GM03348 (cell line): ENCODE measurements at regions not wholly inside any gene's neighbourhood (a gene's known extent, or its start where the extent isn't known, plus 50 kb on each side); places are given as distances from the start of the nearest gene placed in this dataset.
"Not testable (repeated sequence)": the region's sequence is repeated elsewhere in the genome, so short reads cannot be mapped to it uniquely, and the experiment has no call there.

Experiments used
- DNase-seq: peaks from one replicate; pipeline ENCODE4 v3.0.0; 2012; ENCODE audit warnings: low spot score

DNA sequence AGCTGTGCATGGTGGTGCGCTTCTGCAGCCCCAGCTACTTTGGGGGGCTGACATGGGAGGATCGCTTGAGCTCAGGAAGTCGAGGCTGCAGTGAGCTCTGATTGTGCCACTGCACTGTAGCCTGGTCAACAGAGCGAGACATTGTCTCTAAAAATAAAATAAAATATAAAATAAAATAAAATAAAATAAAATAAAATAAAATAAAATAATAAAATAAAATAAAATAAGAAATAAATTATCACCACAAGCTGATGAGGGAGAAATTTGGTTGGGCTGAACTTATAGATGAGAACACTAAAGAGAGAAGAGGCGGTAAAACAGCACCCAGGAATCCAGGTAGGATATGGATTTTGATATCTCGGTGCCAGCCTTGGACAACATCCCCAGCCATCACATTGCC lies 933.7 kb downstream of the NLGN4X start:
- no peak for DNase-seq

DNA sequence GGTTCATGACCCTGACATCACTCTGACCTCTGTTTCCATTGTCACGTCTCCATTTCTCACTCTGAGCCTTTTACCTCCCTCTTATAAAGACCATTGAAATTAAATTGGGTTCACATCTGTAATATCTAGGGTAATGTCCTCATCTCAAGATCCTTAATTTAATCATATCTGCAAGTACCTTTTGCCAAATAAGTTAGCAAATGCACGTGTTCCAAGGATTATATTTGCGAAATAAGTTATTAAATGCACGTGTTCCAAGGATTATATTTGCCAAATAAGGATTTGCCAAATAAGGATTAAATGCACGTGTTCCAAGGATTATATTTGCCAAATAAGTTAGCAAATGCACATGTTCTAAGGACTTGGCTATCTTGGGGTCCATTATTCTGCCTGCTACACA lies 938.0 kb downstream of the NLGN4X start:
- DNase-seq, result no peak

DNA sequence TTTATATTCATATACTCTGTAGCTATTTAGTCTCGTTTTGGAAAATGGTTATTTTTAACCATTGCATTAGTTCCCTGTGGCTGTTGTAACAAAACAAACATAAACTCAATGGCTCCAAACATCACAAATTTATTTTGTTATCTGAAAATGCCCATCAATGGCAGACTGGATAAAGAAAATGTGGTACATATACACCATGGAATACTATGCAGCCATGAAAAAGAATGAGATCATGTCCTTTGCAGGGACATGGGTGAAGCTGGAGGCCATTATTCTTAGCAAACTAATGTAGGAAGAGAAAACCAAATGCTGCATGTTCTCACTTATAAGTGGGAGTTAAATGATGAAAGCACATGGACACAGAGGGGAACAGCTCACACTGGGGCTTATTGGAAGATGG lies 938.7 kb downstream of the NLGN4X start:
- not testable (repeated sequence) for DNase-seq

DNA sequence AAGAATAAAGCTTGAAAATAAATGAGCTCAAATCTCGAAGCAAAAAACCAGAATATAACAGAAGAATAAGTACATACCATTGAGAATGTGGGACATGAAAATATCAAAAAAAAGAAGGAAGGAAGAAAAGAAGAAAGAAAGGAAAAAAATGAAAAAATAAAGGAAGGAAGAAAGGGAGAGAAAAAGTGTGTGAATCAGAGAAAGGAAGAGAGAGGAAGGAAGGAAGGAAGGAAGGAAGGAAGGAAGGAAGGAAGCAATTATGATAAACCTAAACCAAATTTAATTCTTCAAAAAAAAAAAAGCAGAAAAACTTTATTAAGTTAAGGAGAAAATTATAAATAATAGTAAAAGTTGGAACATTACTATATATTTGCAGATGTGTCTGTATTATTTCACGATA lies 949.8 kb downstream of the NLGN4X start:
- no peak for DNase-seq

DNA sequence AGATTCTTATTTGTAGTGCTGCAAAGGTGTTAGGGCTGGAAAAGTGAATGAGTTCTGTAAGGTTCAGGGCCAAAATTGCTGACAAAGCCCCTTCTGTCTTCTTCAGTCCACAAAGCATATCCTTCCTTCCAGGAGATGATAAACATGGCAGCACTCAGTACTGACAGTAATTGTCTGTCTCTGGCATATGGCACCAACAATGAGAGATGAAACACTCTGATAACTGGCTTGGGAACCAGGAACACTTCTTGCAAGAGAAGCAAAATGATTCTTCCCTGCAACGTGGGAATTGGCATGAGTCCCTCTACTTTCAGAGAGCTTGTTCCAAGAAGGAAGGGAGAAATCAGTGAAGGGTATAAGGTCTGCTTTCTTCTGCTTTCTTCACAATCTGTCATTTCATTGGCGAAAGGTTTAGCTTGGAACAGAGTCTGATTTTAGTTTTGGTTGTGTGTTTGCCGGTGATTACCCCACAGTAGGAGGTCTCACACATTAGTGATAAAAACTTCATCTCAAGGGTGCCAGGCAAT lies 963.3 kb downstream of the NLGN4X start:
- no peak for DNase-seq

DNA sequence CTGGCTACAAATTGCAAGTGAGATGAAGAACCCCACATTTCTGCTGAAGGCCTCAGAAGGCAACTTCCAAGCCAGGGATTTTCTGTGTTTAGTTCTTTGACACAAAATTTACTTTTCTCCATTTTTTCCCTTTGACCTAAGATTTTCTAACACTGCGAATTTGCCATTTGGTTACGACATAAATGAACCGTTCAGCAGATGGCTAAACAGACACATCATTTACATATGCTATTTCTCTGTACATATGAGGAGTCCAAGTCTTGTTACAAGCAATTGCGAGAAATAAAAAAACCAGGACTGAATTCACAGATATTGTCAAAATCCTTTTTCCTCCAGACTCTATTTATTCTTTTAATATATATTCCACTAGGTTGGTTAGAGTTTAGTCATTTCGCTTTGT lies 978.6 kb downstream of the NLGN4X start:
- DNase-seq, result no peak

DNA sequence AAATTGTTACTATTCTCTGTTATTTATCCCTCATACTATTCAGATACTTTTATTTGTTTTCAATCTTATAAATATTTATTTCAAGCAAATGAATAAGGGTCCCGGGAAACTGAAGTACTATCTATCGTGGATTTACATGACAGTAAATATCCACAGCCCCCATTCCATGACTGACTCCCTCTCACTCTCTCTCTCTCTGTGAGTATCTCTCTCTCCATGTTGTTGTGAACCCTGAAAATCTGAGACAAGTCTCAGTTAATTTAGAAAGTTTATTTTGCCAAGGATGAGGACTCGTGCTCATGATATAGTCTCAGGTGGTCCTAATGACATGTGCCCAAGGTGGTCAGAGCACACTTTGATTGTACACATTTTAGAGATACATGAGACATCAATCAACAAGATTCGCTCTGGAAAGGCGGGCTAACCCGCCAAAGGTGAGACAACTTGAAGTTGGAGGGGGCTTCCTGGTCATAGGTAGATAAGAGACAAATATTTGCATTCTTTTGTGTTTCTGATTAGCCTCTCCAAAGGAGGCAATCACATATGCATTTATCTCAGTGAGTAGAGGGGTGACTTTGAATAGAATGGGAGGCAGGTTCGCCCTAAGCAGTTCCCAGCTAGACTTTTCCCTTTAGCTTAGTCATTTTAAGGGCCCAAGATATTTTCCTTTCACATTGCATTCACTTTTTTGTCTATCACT lies 986.4 kb downstream of the NLGN4X start:
- no peak for DNase-seq

DNA sequence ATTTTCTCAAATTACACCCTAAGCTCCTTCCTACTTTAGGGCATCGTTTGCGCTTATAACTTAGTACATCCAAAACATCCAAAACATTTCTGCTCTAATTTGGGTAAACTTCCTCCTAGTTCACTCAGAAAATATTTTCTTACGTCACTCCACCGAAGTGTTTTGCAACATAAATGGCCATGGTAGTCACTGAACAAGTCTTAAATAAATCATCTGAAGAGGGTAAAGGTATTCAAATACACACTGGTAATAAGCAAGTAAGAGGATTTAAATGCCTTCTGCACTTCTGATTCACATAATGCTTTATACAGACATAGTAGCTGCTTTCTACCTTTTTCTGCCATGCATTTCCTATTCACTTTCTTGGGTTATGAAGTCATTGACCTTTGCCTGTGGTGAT lies 991.9 kb downstream of the NLGN4X start:
- no peak for DNase-seq

DNA sequence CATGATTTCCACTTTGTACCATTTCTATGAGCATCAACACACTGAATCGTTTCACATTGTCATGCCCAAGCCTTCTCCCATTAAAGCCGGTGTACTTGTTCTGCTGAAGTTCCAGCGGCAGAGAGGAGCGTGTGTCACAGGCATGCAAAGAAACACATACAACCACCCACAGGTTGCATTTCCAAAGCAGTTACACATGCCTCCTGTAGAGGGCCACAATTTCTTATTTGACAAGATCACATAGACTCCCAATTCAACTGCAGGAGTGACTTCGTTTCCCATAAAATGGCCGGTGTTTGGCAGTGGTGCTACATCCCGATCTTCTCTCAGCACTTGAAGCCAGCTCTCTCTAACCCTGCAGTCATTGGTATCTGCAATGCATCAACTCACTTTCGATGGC lies 992.6 kb downstream of the NLGN4X start:
- DNase-seq, result no peak

DNA sequence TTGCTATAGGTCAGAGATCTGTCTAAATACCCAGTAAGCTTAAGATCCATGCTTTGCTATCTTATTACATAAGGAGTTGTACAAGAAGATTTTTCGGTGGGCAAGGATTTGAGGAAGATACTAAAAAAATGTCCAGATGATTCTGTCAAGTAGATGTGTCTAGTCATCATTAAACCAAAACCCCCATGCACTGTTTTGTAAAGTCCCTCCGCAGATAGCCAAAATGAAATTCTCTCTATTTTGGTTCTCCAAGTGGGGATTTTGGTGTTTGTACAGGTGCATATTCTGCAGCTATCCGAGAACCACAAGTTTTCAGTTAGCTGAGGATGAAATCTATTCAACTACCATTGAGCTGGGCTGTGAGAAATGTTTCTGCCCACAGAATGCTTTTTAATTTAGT lies 994.8 kb downstream of the NLGN4X start:
- no peak for DNase-seq

DNA sequence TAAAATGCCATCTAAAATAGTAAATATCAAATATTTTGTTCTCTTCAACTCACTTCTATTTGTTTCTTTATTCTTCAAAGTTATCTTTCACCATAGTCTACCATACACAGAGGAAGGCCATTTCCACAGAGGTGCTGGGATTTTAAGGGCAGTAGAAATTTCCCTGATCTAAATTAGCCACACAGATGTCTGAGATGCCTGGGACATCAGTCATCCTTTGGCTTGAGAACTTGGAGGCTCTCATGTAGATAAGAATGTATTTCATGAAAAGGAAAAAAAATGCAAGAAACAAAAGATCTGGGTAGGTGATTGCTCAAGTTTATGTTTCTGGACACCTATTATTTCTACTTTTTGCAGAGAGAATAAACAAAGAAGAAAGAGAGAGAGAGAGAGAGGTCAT lies 1008.2 kb downstream of the NLGN4X start:
- DNase-seq, result no peak

DNA sequence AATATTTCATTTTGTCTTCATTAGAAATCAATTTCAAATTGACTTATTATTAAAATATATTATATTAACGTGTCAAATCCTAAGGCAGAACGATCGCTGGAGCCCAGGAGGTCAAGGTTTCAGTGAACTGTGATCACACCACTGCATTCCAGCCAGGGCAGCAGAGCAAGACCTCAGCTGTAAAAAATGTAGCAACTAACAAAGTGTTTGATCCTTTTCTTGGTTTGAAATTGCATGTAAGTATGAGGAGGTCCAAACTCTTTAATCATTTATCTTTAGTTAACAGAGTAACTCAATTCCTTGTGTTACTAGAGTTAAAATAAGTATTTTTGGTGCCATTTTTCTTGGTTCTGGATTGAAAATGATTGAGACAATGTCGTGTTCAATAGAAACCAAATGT lies 1033.9 kb downstream of the NLGN4X start:
- no peak for DNase-seq

DNA sequence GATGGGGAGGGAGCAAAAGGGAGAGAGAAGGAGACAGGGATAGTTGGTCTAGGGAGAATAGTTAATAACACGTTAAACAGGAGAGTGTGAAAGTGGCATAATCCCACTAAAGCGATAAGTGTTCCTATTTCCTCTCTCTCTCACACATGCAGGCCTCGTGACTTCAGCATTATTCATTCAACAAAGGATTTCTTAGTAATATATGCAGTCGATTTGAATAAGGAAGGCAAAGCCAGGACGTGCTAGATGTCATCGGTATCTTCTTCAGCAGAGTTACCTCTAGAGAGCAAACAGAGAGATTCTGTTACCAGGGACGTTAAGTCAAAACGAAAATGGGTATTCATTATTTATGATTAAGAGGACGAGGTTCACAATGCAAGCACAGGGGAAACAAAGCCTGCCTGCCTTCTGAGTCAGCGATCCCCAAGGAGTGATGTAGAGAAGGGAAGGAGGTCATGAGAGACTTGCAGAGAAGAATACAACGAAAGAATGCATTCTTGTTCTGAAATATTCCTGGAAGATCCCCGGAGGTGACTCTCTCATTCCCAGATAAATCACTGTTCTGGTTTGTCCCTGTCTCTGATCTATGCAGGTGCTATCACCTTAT lies 1048.4 kb downstream of the NLGN4X start:
- DNase-seq, result no peak

DNA sequence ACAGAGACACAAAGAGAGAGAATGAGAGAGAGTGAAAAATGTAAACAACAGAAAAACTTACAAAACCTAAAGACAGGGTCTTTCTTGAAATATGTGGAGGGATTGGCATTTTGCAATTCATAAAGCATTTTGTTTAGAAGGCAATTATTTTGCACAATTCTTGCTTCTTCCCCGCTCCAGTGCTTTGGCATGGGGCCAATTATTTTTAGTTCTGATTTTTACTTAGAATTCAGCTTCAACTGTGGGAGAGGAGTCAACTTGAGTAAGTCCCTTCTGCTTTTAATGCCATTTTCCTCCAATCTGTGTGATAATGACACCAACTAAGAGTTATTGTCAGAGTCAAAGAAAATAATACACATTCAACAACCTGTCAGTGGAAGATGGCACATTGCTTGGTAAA lies 1051.9 kb downstream of the NLGN4X start:
- no peak for DNase-seq

DNA sequence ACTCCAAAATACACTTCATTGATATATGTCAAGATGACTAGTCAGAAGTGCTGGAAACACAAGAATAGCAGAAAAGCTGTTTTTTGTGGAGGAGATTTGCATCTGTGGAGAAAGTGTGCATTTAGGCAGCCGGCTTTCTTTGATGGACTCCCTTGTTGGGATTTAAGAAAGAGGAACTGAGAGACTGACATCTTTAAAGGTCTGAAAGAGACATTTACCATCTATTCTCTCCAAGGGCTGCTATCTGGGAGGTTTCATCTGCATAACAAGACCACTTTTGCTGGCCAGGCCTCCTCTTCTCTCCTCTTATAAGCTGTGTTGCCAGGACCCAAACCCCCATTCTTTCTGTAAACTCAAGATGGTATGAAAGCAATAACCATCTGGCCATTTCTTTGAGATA lies 1065.0 kb downstream of the NLGN4X start:
- no peak for DNase-seq

DNA sequence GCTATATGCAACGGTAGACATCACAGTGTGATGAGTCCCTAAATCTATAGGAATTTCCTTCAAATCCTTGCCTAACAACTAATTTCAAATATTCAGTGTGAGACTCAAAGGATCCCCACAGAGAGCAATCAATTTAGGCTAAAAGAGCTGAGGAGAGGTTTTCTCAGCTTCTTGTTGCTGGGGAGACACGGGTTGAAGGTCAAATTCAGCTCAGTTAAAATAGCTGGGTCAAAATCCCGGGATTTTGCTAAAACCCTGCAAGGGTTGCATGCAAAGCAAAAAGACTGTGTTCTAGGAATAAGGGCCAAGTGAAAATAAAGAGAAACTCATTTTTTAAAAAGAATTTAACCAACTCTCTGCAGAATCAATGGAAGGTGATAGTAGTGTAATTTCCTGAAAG lies 1073.4 kb downstream of the NLGN4X start:
- no peak for DNase-seq

DNA sequence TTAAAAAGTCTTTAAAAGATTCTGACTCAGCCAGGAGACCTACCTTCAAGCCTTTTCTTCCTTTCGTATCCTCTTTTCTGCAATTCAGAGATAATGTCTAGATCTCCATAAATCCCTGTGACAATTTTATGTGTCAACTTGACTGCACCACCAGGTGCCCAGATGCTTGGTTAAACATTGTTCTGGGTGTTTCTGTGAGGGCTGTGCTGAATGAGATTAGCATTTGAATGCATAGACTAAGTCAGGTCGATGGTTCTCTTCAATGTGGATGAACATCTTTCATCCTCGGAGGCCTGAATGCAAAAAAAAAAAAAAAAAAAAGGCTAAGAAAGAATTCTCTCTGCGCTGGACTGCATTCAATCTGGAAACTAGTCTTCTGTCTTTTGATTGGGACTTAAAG lies 1082.7 kb downstream of the NLGN4X start:
- DNase-seq, result no peak

DNA sequence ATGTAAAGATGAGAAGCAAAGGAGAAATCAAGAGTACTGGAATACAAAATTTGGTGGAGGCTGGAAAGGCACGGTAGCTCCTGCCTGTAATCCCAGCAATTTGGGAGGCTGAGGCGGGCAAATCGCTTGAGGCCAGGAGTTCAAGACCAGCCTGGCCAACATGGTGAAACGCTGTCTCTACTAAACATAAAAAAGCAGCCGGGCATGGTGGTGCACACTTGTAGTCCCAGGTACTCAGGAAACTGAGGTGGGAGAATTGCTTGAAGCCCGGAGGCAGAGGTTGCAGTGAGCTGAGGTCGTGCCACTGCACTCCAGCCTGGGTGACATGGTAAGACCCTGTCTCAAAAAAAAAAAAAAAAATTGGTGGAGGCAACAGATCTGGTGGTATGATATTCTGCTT lies 1086.0 kb downstream of the NLGN4X start:
- DNase-seq, result no peak

DNA sequence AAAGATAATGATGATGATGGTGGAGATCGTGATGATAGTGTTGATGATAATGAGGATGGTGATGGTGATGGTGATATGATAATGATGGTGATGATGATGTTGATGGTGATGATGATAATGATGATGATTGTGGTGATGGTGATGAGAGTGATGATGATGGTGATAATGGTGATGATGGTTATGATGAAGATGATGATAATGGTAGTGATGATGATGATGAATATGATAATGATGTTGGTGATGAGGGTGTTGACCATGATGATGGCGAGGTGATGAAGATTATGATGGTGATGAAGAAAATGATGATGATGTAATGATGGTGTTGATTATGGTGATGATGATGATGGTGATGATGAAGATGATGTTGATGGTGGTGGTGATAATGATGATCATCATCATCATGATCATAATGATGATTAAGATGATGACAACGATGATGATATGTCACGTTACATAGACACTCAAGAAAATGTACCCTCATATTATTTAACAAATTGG lies 1106.4 kb downstream of the NLGN4X start:
- DNase-seq, result no peak

DNA sequence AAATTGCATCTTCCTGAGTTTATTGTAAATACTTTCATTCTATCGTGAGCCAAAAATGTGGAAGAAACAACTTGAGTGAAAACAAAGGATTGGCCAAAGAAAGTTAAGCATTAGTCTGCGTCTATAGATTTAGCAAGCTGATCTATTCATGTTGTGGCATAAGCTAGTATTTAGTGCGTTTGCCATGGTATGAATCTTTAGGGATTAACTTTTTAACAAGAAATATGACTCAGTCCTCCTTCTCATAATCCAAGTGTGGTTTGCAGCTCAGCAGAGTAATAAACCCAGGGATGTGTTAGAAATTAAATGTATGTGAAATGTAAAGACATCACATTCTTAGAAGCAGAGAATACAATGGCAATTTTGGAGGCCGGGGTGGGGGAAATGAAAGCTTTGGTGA lies 1110.9 kb downstream of the NLGN4X start:
- DNase-seq, result no peak

DNA sequence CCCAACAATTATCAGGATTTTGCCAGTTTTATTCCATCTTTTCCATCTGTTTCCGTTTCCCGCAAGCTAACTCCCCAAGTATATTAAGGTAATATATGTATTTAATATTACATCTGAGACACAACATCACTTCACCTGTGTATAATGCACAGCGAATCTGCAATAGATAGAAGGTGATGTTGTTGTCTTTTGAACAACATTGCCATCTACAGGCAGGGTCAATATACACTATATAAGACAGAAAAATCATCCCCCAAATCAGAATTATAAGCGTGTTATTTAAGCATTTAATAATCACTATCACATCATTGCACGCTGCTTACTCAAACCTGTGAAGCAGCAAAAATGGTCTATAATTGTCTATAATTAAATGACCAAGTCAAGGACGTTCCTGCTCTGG lies 1115.5 kb downstream of the NLGN4X start:
- DNase-seq, result no peak

DNA sequence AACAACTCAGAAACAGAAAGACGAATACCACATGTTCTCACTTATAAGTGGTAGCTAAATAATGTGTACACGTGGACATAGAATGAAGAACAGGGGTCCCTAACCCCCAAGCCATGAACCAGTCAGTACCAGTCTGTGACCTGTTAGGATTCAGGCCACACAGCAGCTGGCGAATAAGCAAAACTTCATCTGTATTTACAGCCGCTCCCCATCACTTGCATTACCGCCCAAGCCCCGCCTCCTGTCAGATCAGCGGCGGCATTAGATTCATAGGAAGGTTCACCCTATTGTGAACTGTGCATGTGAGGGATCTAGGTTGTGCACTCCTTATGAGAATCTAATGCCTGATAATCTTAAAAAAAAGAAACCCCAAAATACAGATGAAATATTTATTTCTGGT lies 1128.7 kb downstream of the NLGN4X start:
- DNase-seq, result no peak

DNA sequence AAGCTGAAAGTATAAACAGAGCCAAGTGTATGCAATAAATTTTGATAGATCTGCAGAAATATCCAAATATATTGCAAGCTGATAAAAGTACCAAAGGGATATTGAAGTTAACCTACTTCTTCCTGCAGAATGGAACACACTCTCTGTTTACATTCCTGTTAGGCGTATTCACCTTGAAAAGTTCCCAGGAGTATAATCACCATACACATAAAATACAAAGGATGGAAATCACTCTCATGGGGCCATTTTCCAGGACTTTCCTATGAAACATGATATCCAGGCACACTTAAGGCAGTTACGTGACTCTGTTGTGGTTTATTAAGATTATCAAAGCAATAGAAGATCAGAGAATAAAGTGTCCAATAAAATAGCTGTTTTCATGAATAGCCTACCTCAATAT lies 1142.3 kb downstream of the NLGN4X start:
- no peak for DNase-seq

DNA sequence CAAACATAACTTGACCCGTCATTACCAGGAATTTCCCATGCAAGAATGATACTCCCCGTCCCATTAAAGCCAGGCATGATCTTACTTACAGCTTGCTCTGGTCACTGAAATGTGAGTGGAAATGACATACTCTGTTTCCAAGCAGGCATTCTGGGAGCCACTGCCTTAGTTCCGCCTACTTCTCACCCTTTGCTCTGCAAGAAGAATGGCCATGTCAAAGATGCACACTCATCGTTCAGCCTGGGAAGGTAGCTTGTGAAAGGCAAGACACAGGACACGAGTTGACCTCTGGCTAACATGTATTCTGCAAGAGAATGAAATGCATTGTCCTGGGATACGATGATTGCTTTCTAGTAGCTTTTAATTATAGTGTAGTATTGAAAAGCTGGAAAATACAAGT lies 1144.4 kb downstream of the NLGN4X start:
- DNase-seq, result no peak
